ENCODE measurements at regions not wholly inside any gene's neighbourhood (a gene's known extent, or its start where the extent isn't known, plus 50 kb on each side); places are given as distances from the start of the nearest gene placed in this dataset.

- TF ChIP-seq ARID4B (CRISPR knock-in tag; IDR thresholded peaks at IDR 0.05; ENCODE audit: borderline replicate concordance) = no peak
- no peak for TF ChIP-seq GTF2I (CRISPR knock-in tag; conservative IDR thresholded peaks at IDR 0.05)
- TF ChIP-seq SMAD3 (CRISPR knock-in tag; IDR thresholded peaks at IDR 0.05; ENCODE audit: borderline replicate concordance) = no peak
Observed at GRCh38 chr7:128161466-128162125, 79.5 kb upstream of the LEP start (continued).

GRCh38 chr7:128162666-128163065, 78.4 kb upstream of the LEP start:
- DNase-seq (ENCODE audit: low spot score) (no peak), ATAC-seq (no peak)
- TF ChIP-seq RELA (CRISPR knock-in tag; IDR thresholded peaks at IDR 0.05; ENCODE audit: borderline replicate concordance) (no peak), USF1 (CRISPR knock-in tag; IDR thresholded peaks at IDR 0.05) (no peak), FOXJ3 (CRISPR knock-in tag; IDR thresholded peaks at IDR 0.05; ENCODE audit: borderline replicate concordance) (no peak), ZMAT4 (CRISPR knock-in tag; IDR thresholded peaks at IDR 0.05) (no peak), ATF1 (CRISPR knock-in tag; IDR thresholded peaks at IDR 0.05) (no peak)
- no peak overlapping the region for H3K4me3 Mint-ChIP-seq
- H3K27me3 Mint-ChIP-seq (ENCODE audit: low read depth) = peaks cover 89% of the 10 kb centered on the region
- CTCF ChIA-PET = no interaction called here
- POLR2A ChIA-PET = no interaction called here
- H3K4me1 Mint-ChIP-seq = peaks cover 16% of the 10 kb centered on the region
- H3K36me3 Mint-ChIP-seq = no peaks in the 10 kb centered on the region
- H3K27ac Mint-ChIP-seq = no peak overlapping the region
- no peaks in the 10 kb centered on the region for H3K9me3 Mint-ChIP-seq

- ChIA-PET POLR2A (no interaction called here), CTCF (interaction anchor here (1.3 to 10.3 kb wide), 3 partner anchors 27 to 45 kb away, joined by 3 to 112 read pairs (median 14); no protein-coding TSS in a partner anchor)
- Mint-ChIP-seq H3K27ac (no peak overlapping the region), H3K36me3 (no peaks in the 10 kb centered on the region), H3K4me3 (no peak overlapping the region), H3K27me3 (ENCODE audit: low read depth) (peaks cover 89% of the 10 kb centered on the region), H3K4me1 (peaks cover 19% of the 10 kb centered on the region), H3K9me3 (no peaks in the 10 kb centered on the region)
- no peak for DNase-seq (ENCODE audit: low spot score)
- ATAC-seq = no peak
- TF ChIP-seq CTCF (IDR thresholded peaks at IDR 0.05) = no peak
- no peak for TF ChIP-seq NFYB (CRISPR knock-in tag; conservative IDR thresholded peaks at IDR 0.05; ENCODE audit: low read depth)
- TF ChIP-seq FOXK1 (CRISPR knock-in tag; IDR thresholded peaks at IDR 0.05) = no peak
- no peak for TF ChIP-seq ATF2 (CRISPR knock-in tag; IDR thresholded peaks at IDR 0.05; ENCODE audit: borderline replicate concordance, low read depth)
- no peak for TF ChIP-seq ZNF396 (CRISPR knock-in tag; IDR thresholded peaks at IDR 0.05; ENCODE audit: borderline replicate concordance)
- TF ChIP-seq HMGA2 (CRISPR knock-in tag; IDR thresholded peaks at IDR 0.05) = no peak
Observed at GRCh38 chr7:128163473-128163872, 77.6 kb upstream of the LEP start.
